HL-60 (cell line): ENCODE measurements at regions not wholly inside any gene's neighbourhood (a gene's known extent, or its start where the extent isn't known, plus 50 kb on each side); places are given as distances from the start of the nearest gene placed in this dataset.

ENCODE experiments used
- DNase-seq, 2 experiments: peaks; one replicate each; pipeline ENCODE4 v3.0.0-alpha.2; 2010 to 2020; ENCODE audit warnings: low read depth in 1 of 2, low spot score in 1 of 2
- H3K27ac ChIP-seq: fragments of 250-450 bp; sonication (Bioruptor Pico); replicated peaks from 2 replicates; pipeline ENCODE4 v1.5.1; 2020; ENCODE audit warnings: mild to moderate bottlenecking, moderate library complexity
- H3K27me3 ChIP-seq: fragments of 250-450 bp; sonication (Bioruptor Pico); 2 replicates; pipeline ENCODE4 v1.5.1; 2021; ENCODE audit warnings: mild to moderate bottlenecking, moderate library complexity; ENCODE audit not compliant: insufficient read depth, poor library complexity, severe bottlenecking
- H3K4me3 ChIP-seq: replicated peaks from 2 replicates; pipeline ENCODE4 v1.5.1; 2011; ENCODE audit warnings: mild to moderate bottlenecking, control low read depth, low read length; ENCODE audit not compliant: insufficient read depth
- CTCF ChIP-seq: IDR thresholded peaks from one replicate; pipeline ENCODE4 v1.5.1; 2011; ENCODE audit warnings: low read length, control low read depth, inconsistent platforms; ENCODE audit not compliant: insufficient read depth
- GABPA ChIP-seq: IDR thresholded peaks from 2 replicates; pipeline ENCODE4 v1.6.1; 2012; ENCODE audit warnings: low read depth
- POLR2AphosphoS5 ChIP-seq: IDR thresholded peaks from 2 replicates; pipeline ENCODE4 v1.6.1; 2012; ENCODE audit warnings: low read depth
- REST ChIP-seq: IDR thresholded peaks from 2 replicates; pipeline ENCODE4 v1.6.1; 2012; ENCODE audit warnings: low read depth; ENCODE audit not compliant: insufficient replicate concordance
- SPI1 ChIP-seq: IDR thresholded peaks from 2 replicates; pipeline ENCODE4 v1.6.1; 2012; ENCODE audit warnings: low read depth, mild to moderate bottlenecking, borderline replicate concordance

- TF ChIP-seq REST, result no peak
- no peak for TF ChIP-seq POLR2AphosphoS5
- no peak for TF ChIP-seq GABPA
- TF ChIP-seq SPI1, result no peak
- no peak for TF ChIP-seq CTCF
- Histone ChIP-seq H3K27ac (no peak overlapping the region), H3K27me3 (no peaks in the 10 kb centered on the region), H3K4me3 (no peak overlapping the region)
- no peak for DNase-seq
These were observed 143.6 kb upstream of the BACE2 start for GRCh38 chr21:41024341-41024740.

- TF ChIP-seq GABPA (no peak), SPI1 (no peak), POLR2AphosphoS5 (no peak), CTCF (no peak), REST (no peak)
- no peaks in the 10 kb centered on the region for H3K27me3 ChIP-seq
- H3K4me3 ChIP-seq, result no peak overlapping the region
- H3K27ac ChIP-seq, result no peak overlapping the region
- no peak for DNase-seq
These were observed 143.2 kb upstream of the BACE2 start for GRCh38 chr21:41024746-41025254.

GRCh38 chr21:41029571-41029970 lies 138.4 kb upstream of the BACE2 start:
- no peak for DNase-seq
- TF ChIP-seq SPI1 (no peak), CTCF (no peak), REST (no peak), POLR2AphosphoS5 (no peak), GABPA (no peak)
- Histone ChIP-seq H3K4me3 (no peak overlapping the region), H3K27ac (no peak overlapping the region), H3K27me3 (no peaks in the 10 kb centered on the region)
